CD4-positive, alpha-beta T cell treated with Interleukin-2 at 100 ng/mL for 4 hours (primary cell): ENCODE measurements at regions not wholly inside any gene's neighbourhood (a gene's known extent, or its start where the extent isn't known, plus 50 kb on each side); places are given as distances from the start of the nearest gene placed in this dataset.
"Not testable (repeated sequence)": the region's sequence is repeated elsewhere in the genome, so short reads cannot be mapped to it uniquely, and the experiment has no call there.

Experiments
- DNase-seq: peaks from one replicate; pipeline ENCODE4 v3.0.0-alpha.2; 2020; ENCODE audit warnings: low spot score

DNA sequence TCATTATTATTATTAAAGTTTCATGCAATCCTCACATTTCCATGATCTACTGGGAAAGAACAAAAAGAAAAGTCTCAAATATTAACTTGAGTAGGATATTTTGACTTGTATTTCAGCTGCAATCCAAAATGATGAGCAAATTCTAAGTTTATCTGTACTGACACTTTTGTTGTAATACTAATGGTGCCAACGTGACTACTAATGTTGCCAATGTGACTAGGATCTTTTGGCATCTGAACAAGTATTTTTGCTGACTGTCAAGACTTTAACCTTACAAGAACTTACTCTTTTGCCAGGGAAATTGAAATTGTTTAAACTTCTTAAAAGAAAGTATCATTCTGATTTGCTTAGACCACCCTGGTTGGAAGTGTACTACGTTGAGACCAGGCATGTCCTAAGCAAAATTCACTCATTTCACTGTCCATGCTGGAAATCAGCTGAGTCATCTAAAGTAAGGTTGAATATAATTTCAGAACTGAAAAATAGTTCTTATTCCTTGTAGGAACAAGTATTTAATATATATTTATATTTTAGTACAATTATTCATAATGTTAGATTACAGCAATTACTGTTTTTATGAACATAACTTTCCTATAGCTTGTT is 78.5 kb upstream of the LYZL1 start:
- no peak for DNase-seq

DNA sequence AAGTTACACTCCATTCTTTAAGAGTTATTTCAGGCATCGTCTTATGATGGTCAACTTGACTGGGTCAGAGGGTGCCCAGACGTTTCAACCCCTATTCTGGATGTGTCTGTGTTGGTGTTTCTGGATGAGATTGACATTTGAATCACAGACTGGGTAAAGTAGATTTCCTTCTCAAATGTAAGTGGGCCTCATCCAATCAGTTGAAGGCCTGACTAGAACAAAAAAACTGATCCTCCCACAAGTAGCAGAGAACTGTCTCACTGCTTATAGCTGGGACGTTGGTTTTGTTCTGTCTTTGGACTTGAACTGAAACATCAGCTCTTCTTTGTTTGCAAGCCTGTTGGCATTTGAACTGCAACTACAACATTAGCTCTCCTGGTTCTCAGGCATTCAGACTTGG is 76.3 kb upstream of the LYZL1 start:
- DNase-seq = no peak

DNA sequence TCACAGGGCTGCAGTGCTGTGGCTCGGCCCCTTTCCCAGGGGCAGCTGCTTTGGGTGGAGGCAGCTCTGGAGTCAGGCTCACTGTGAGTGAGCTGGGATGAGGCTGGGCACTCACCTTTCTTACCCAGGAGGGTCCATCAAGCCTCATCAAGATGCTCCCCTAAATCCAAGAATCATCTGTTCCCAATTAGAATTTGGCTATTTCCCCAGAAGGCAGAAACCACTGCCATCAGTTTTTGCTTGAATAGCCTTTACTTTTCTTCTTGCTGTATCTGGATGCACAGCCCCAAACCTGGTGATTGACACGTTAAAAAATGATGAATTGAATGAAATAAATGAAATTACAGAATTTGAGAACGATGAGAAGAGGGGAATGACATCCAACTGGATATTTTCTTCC is 74.3 kb upstream of the LYZL1 start:
- no peak for DNase-seq

DNA sequence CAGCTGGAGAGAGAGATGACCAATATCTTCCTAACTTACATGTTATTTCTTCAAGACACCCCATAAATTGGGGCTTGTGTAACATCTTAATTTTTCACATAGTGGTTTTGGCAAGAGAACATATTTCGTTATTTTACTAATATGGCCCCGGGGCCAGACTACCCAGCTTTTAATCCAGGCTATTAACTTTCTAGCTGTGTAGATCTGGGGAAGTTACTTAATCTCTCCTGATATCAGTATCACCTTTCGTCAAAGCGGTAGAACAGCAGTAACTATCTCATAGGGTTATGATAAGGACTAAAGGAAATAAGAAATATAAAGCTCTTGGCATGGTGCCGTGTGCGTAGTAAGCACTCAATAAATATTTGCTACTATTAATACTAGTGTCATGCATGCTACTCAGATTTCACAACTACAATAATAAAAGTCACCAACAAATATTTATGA is 71.6 kb upstream of the LYZL1 start:
- DNase-seq = no peak

DNA sequence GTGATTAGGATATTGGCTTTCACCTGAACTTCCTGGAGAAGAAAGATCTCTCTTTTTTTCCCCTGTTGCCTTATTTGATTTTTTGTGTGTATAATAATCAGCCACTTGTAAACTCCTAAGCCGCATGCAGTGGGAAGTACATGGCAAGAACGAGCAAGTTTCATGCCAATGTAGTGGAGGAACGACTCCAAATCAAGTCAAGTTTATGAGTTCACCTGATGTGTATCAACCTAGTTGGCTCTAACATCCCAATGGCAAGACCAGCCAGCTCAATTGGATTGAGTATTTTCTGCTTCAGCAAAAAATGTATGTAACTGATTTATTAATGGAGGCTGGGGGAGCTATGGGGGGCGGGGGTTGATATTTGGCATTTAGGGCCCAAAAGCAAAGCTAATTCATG is 65.5 kb upstream of the LYZL1 start:
- no peak for DNase-seq

DNA sequence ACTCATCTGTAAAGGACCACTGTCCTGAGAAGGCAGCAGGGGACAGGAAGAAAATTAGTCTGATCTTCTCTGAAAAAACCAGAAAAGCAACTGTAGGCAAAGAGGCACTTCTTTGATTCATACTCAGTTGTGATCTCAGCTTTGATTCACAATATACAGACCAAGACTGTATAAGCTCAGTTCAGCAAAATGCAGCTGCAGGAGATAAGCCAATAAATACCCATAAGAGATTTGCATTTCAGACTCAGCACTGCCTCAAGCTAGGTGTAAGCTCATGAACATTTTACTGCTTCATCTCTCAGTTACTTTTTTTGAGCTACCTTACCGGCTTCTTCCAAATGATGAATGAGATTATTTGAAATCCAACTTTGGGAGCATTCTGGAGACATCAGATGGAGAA is 64.2 kb upstream of the LYZL1 start:
- no peak for DNase-seq

DNA sequence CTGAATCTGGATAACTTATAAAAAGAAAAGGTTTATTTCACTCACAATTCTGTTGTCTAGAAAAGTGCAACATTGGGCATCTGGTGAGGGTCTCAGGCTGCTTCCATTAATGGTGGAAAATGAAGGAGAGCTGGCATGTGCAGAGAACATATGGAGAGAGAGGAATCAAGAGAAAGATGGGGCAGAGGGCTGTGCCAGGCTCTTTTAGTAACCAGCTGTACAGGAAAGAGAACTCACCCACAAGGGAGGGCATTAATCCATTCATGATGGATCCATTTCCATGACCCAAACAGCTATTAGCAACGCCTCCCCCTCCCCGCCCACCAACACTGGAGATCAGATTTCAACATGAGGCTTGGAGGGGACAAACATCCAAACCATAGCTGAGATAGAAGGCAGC is 61.7 kb upstream of the LYZL1 start:
- no peak for DNase-seq

DNA sequence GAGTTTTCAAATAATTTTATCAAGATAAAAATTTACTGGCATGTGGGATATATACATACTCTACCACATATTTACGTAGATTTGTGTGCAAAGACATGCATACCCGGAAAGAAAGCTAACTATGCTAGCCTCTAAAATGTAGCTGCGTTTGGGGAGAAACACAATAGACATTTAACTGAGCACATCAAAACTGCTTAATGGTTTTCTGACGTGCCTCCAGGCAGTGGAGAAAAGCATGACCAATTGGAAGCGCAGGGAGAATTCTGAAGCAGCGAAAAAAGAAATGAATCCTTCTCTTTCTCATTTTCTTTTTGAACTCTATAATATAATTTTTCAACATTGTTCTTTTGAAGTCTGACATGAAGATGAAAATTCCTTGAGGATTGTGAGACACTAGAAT is 60.3 kb upstream of the LYZL1 start:
- DNase-seq = no peak

DNA sequence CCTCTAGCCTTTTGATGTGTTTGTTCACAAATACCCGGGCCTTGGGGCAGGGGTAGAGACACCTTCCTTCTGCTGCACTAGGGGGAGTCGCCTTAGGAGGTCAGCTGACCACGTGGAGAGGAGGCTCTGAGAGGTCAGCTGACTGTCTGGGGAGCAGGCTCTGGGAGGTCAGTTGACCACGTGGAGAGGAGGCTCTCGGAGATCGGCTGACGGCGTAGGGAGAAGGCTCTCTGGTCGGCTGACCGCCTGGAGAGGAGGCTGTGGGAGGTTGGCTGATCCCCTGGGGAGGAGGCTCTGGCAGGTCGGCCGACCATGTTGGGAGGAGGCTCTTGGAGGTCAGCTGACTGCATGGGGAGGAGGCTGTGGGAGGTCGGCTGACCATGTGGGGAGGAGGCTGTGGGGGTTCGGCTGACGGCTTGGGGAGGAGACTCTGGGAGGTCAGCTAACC is 59.6 kb upstream of the LYZL1 start:
- no peak for DNase-seq

DNA sequence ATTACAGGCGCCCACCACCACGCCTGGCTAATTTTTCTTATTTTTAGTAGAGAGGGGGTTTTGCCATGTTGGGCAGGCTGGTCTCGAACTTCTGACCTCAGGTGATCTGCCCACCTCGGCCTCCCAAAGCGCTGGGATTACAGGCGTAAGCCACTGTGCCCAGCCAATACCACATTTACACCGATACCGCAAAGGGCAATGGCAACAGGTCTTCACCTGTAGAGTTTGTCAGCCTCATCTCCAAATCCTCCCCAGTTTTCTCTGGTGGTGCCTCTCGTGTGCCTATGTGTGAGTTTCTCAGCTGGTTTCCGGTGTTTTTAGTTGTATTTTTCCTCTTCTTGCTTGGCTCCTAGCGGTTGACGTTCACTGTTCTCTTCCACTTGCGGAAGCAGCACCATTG is 52.0 kb upstream of the LYZL1 start:
- DNase-seq = not testable (repeated sequence)

DNA sequence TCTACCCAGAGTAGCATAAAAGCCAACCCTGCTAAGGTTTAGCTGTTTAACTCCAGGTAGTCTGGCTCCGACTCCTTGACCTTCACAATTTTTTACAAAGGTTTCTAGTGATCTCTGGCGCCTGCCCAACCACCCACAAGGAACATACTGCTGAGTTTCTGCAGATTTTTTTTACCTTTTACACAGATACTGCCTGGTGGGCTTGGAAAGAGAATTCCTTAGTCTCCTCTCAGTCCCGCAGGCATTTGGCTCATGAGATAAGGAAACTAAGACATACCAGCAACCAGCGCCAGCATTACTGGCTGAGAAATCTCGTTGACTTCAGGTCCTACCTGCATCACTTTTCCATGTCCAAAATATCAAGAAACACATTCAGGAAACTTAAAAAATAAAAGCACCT is 51.1 kb upstream of the LYZL1 start:
- DNase-seq = no peak

DNA sequence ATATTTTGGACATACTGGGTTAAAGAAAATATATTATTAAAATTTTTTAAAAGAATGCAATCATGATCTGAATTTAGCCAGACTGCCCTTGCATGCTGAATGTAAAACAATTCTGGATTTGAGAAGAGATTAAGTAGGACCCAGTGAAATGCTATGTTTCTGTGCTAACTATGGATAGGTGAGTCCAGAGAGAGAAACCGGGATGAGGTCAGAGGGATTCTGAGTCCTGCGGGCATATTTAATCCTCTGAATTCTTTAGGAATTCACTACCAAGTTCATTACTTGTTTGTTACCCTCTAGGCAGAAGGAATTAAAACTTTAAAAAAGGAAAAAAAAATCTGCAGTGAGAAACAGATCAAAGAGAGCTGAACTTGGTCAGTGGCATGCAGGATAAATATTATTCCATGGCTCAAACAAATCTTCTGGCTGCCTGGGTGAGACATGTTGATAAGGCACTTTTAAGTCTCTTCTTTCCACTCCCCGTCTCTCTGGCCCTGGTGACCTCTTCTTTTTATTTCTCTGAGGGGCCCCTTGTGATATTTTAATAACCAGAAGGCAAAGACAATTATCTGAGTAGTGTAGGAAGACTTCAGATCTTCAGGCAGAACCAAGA is 50.2 kb upstream of the LYZL1 start:
- DNase-seq = no peak
